HG02943 (cell line): ENCODE measurements at regions not wholly inside any gene's neighbourhood (a gene's known extent, or its start where the extent isn't known, plus 50 kb on each side); places are given as distances from the start of the nearest gene placed in this dataset.

Source experiments
- ATAC-seq: cut with Tn5 transposase; IDR thresholded peaks from one replicate; pipeline ENCODE4 v1.9.1; 2021; ENCODE audit warnings: mild to moderate bottlenecking, low read depth, moderate library complexity; ENCODE audit not compliant: unreplicated experiment

- no peak for ATAC-seq
These were observed 114.1 kb upstream of the RPL38 start for GRCh38 chr17:74089380-74089779.

GRCh38 chr17:74089869-74090464 is 113.5 kb upstream of the RPL38 start:
- ATAC-seq: no peak

GRCh38 chr17:74094651-74095050 is 108.8 kb upstream of the RPL38 start:
- no peak for ATAC-seq

GRCh38 chr17:74096456-74096855 is 107.0 kb upstream of the RPL38 start:
- no peak for ATAC-seq

- no peak for ATAC-seq
These were observed 105.9 kb upstream of the RPL38 start for GRCh38 chr17:74097450-74098135.

- ATAC-seq: no peak
These were observed 105.1 kb upstream of the RPL38 start for GRCh38 chr17:74098136-74099024.

GRCh38 chr17:74099442-74100340 is 103.8 kb upstream of the RPL38 start:
- no peak for ATAC-seq

- no peak for ATAC-seq
These were observed 98.6 kb upstream of the RPL38 start for GRCh38 chr17:74104921-74105320.

GRCh38 chr17:74107107-74107506 is 96.4 kb upstream of the RPL38 start:
- ATAC-seq: no peak

GRCh38 chr17:74108126-74108705 is 95.3 kb upstream of the RPL38 start:
- no peak for ATAC-seq

GRCh38 chr17:74110467-74110866 is 93.0 kb upstream of the RPL38 start:
- no peak for ATAC-seq

- no peak for ATAC-seq
These were observed 90.2 kb upstream of the RPL38 start for GRCh38 chr17:74113326-74113725.

- ATAC-seq: no peak
These were observed 89.5 kb upstream of the RPL38 start for GRCh38 chr17:74113952-74114351.

GRCh38 chr17:74114881-74115470 is 88.5 kb upstream of the RPL38 start:
- no peak for ATAC-seq

- no peak for ATAC-seq
These were observed 87.9 kb upstream of the RPL38 start for GRCh38 chr17:74115586-74115985.

- no peak for ATAC-seq
These were observed 87.3 kb upstream of the RPL38 start for GRCh38 chr17:74116087-74116717.

GRCh38 chr17:74117087-74117698 is 86.3 kb upstream of the RPL38 start:
- ATAC-seq: no peak

GRCh38 chr17:74117999-74118421 is 85.5 kb upstream of the RPL38 start:
- no peak for ATAC-seq

GRCh38 chr17:74118504-74118903 is 85.0 kb upstream of the RPL38 start:
- ATAC-seq: no peak
